Upper lobe of left lung (tissue), 6 donors: ENCODE measurements at regions not wholly inside any gene's neighbourhood (a gene's known extent, or its start where the extent isn't known, plus 50 kb on each side); places are given as distances from the start of the nearest gene placed in this dataset.
"Not testable (repeated sequence)": the region's sequence is repeated elsewhere in the genome, so short reads cannot be mapped to it uniquely, and the experiment has no call there.

Experiments
- ATAC-seq, 2 donors: fragments of 200-7000 bp; cut with Tn5 transposase; one replicate each; pipeline ENCODE4 v1.9.1; 2022; ENCODE audit warnings: mild to moderate bottlenecking in 2 of 2, moderate library complexity in 2 of 2; ENCODE audit not compliant: low FRiP score in 2 of 2
- DNase-seq, 2 donors: peaks; one replicate each; pipeline ENCODE4 v3.0.0-alpha.2; 2019 to 2020
- H3K27ac ChIP-seq, 4 donors: fragments of 200-600 bp; sonication (generic); one replicate each; pipeline ENCODE4 v1.5.1; 2016 to 2019
- H3K27me3 ChIP-seq, 4 donors: fragments of 200-600 bp; sonication (generic); one replicate each; pipeline ENCODE4 v1.5.1; 2017 to 2019
- H3K36me3 ChIP-seq, 4 donors: fragments of 200-600 bp; sonication (generic); one replicate each; pipeline ENCODE4 v1.5.1; 2016 to 2019
- H3K4me1 ChIP-seq, 4 donors: fragments of 200-600 bp; sonication (generic); one replicate each; pipeline ENCODE4 v1.5.1; 2018 to 2019
- H3K4me3 ChIP-seq, 4 donors: fragments of 200-600 bp; sonication (generic); one replicate each; pipeline ENCODE4 v1.5.1; 2017 to 2019; ENCODE audit warnings: mild to moderate bottlenecking in 2 of 4, moderate library complexity in 1 of 4
- H3K9me3 ChIP-seq, 4 donors: fragments of 200-600 bp; sonication (generic); one replicate each; pipeline ENCODE4 v1.5.1; 2018 to 2019
- CTCF ChIP-seq, 6 experiments: fragments of 450-650 bp in 4 of 6; fragments of 200-600 bp in 2 of 6; sonication (generic) in 2 of 6; IDR thresholded peaks; one replicate each; pipeline ENCODE4 v1.5.1; 2016 to 2019; ENCODE audit warnings: antibody characterized with exemption in 6 of 6
- EP300 ChIP-seq, 4 donors: sonication (generic); formaldehyde crosslinking; IDR thresholded peaks; one replicate each; pipeline ENCODE4 v1.5.1; 2017; ENCODE audit warnings: antibody characterized with exemption in 4 of 4, control low read depth in 2 of 4
- POLR2A ChIP-seq, 4 donors: fragments of 450-650 bp; IDR thresholded peaks; one replicate each; pipeline ENCODE4 v1.5.1; 2016 to 2017; ENCODE audit warnings: antibody characterized with exemption in 4 of 4, mild to moderate bottlenecking in 2 of 4
- POLR2AphosphoS5 ChIP-seq, 2 donors: sonication (generic); formaldehyde crosslinking; IDR thresholded peaks; one replicate each; pipeline ENCODE4 v1.5.1; 2017; ENCODE audit warnings: antibody characterized with exemption in 2 of 2
- WGBS, 2 donors: methylation state at CpG; one replicate each; pipeline ENCODE4 v1.1.5; 2017 to 2018; 5-methylcytosine and 5-hydroxymethylcytosine counted together
- donor health status: DM: no; HTN: no; CAD: no; lungs with moderate emphysema.
- donor health status: DM: no; HTN: yes; CAD: no; lungs with severe emphysema.

GRCh38 chr14:43669355-43669754 lies 837.7 kb downstream of the FSCB start:
- no peak for ATAC-seq
- Histone ChIP-seq H3K27me3 (no peaks in the 10 kb centered on the region), H3K27ac (no peak overlapping the region), H3K9me3 (no peaks in the 10 kb centered on the region), H3K36me3 (no peaks in the 10 kb centered on the region), H3K4me1 (no peaks in the 10 kb centered on the region), H3K4me3 (no peak overlapping the region)
- no peak for DNase-seq
- WGBS, 2 donors = 60 to 63% methylated on average over 1 of the region's 1 CpG
- no peak for TF ChIP-seq EP300 (IDR thresholded peaks at IDR 0.05)
- TF ChIP-seq POLR2A (IDR thresholded peaks at IDR 0.05) = no peak
- TF ChIP-seq POLR2AphosphoS5 (IDR thresholded peaks at IDR 0.05) = no peak
- no peak for TF ChIP-seq CTCF (IDR thresholded peaks at IDR 0.05)

- Histone ChIP-seq H3K4me1 (no peaks in the 10 kb centered on the region), H3K9me3 (no peaks in the 10 kb centered on the region), H3K27me3 (no peaks in the 10 kb centered on the region), H3K36me3 (no peaks in the 10 kb centered on the region), H3K4me3 (no peak overlapping the region), H3K27ac (no peak overlapping the region)
- peak; percentile 41 to 49 for ATAC-seq
- 83 to 87% methylated on average over 9 of the region's 9 CpGs for WGBS, 2 donors
- peak in 1 of 2 donors; percentile 1 for DNase-seq
- TF ChIP-seq CTCF (IDR thresholded peaks at IDR 0.05) = no peak
- no peak for TF ChIP-seq POLR2AphosphoS5 (IDR thresholded peaks at IDR 0.05)
- no peak for TF ChIP-seq POLR2A (IDR thresholded peaks at IDR 0.05)
- TF ChIP-seq EP300 (IDR thresholded peaks at IDR 0.05) = no peak
Observed at GRCh38 chr14:43665570-43666267, 841.4 kb downstream of the FSCB start.

- not testable (repeated sequence) for ATAC-seq
- 85 to 94% methylated on average over 2 of the region's 2 CpGs for whole genome bisulfite sequencing, 2 donors
Observed at GRCh38 chr14:43655194-43655593, 851.9 kb downstream of the FSCB start.

GRCh38 chr14:43651896-43652295 lies 855.2 kb downstream of the FSCB start:
- WGBS, 2 donors = 57 to 79% methylated on average over 1 of the region's 1 CpG
- H3K36me3 ChIP-seq = no peaks in the 10 kb centered on the region
- H3K9me3 ChIP-seq = peaks cover 0 to 6% (median 0%) of the 10 kb centered on the region in 4 donors
- no peaks in the 10 kb centered on the region for H3K27me3 ChIP-seq
- H3K27ac ChIP-seq = no peak overlapping the region
- ATAC-seq (no peak), DNase-seq (no peak)
- H3K4me1 ChIP-seq = no peaks in the 10 kb centered on the region
- H3K4me3 ChIP-seq = no peak overlapping the region
- TF ChIP-seq POLR2A (IDR thresholded peaks at IDR 0.05) = no peak
- TF ChIP-seq POLR2AphosphoS5 (IDR thresholded peaks at IDR 0.05) = no peak
- TF ChIP-seq EP300 (IDR thresholded peaks at IDR 0.05) = no peak
- TF ChIP-seq CTCF (IDR thresholded peaks at IDR 0.05) = no peak

More at GRCh38 chr14:43655194-43655593, 851.9 kb downstream of the FSCB start:
- H3K4me3 ChIP-seq, H3K36me3 ChIP-seq, H3K27ac ChIP-seq, H3K4me1 ChIP-seq, H3K9me3 ChIP-seq, DNase-seq, H3K27me3 ChIP-seq: not testable (repeated sequence)

GRCh38 chr14:43651185-43651787 lies 855.8 kb downstream of the FSCB start:
- H3K36me3 ChIP-seq = no peaks in the 10 kb centered on the region
- DNase-seq (no peak), ATAC-seq (no peak)
- WGBS, 2 donors = 75 to 76% methylated on average over 4 of the region's 4 CpGs
- no peaks in the 10 kb centered on the region for H3K4me1 ChIP-seq
- no peaks in the 10 kb centered on the region for H3K27me3 ChIP-seq
- H3K9me3 ChIP-seq = peaks cover 0 to 6% (median 0%) of the 10 kb centered on the region in 4 donors
- TF ChIP-seq CTCF (IDR thresholded peaks at IDR 0.05) (no peak), POLR2AphosphoS5 (IDR thresholded peaks at IDR 0.05) (no peak), EP300 (IDR thresholded peaks at IDR 0.05) (no peak), POLR2A (IDR thresholded peaks at IDR 0.05) (no peak)
- no peak overlapping the region for H3K27ac ChIP-seq
- no peak overlapping the region for H3K4me3 ChIP-seq
